Stimulated activated CD4-positive, alpha-beta T cell treated with anti-CD3 and anti-CD28 coated beads, Interleukin-12 subunit alpha, Interleukin-12 subunit beta, amount 100 ng/mL, for 48 hours (primary cell): ENCODE measurements at regions not wholly inside any gene's neighbourhood (a gene's known extent, or its start where the extent isn't known, plus 50 kb on each side); places are given as distances from the start of the nearest gene placed in this dataset.

Experiments
- DNase-seq, 3 donors: peaks; one replicate each; pipeline ENCODE4 v3.0.0-alpha.2; 2020; ENCODE audit warnings: low read depth in 2 of 3, low spot score in 1 of 3

- DNase-seq: no peak
Observed at GRCh38 chr1:83596331-83596730, 402.6 kb downstream of the TTLL7 start.

- DNase-seq: no peak
Observed at GRCh38 chr1:83593073-83593472, 405.9 kb downstream of the TTLL7 start.

GRCh38 chr1:83588140-83588539 is 410.8 kb downstream of the TTLL7 start:
- DNase-seq: no peak

GRCh38 chr1:83583351-83584014 is 415.4 kb downstream of the TTLL7 start:
- no peak for DNase-seq

GRCh38 chr1:83581747-83582146 is 417.2 kb downstream of the TTLL7 start:
- DNase-seq: no peak

GRCh38 chr1:83574791-83575190 is 424.1 kb downstream of the TTLL7 start:
- no peak for DNase-seq

GRCh38 chr1:83573776-83574175 is 425.2 kb downstream of the TTLL7 start:
- no peak for DNase-seq

GRCh38 chr1:83571536-83571935 is 427.4 kb downstream of the TTLL7 start:
- DNase-seq: no peak

GRCh38 chr1:83561346-83561745 is 437.6 kb downstream of the TTLL7 start:
- DNase-seq: no peak

- no peak for DNase-seq
Observed at GRCh38 chr1:83559129-83559840, 439.6 kb downstream of the TTLL7 start.

- no peak for DNase-seq
Observed at GRCh38 chr1:83555871-83556270, 443.1 kb downstream of the TTLL7 start.

GRCh38 chr1:83554174-83554573 is 444.8 kb downstream of the TTLL7 start:
- no peak for DNase-seq

GRCh38 chr1:83552820-83553219 is 446.1 kb downstream of the TTLL7 start:
- DNase-seq: no peak

GRCh38 chr1:83548311-83548710 is 450.6 kb downstream of the TTLL7 start:
- no peak for DNase-seq

- no peak for DNase-seq
Observed at GRCh38 chr1:83547901-83548300, 451.0 kb downstream of the TTLL7 start.

GRCh38 chr1:83546874-83547273 is 452.1 kb downstream of the TTLL7 start:
- DNase-seq: no peak

- DNase-seq: no peak
Observed at GRCh38 chr1:83545066-83545862, 453.7 kb downstream of the TTLL7 start.

- no peak for DNase-seq
Observed at GRCh38 chr1:83543222-83543973, 455.5 kb downstream of the TTLL7 start.

GRCh38 chr1:83531521-83532309 is 467.2 kb downstream of the TTLL7 start:
- DNase-seq: no peak

GRCh38 chr1:83530506-83530905 is 468.4 kb downstream of the TTLL7 start:
- DNase-seq: no peak

GRCh38 chr1:83527987-83528386 is 470.9 kb downstream of the TTLL7 start:
- no peak for DNase-seq
